ENCODE measurements at regions not wholly inside any gene's neighbourhood (a gene's known extent, or its start where the extent isn't known, plus 50 kb on each side); places are given as distances from the start of the nearest gene placed in this dataset.

DNA sequence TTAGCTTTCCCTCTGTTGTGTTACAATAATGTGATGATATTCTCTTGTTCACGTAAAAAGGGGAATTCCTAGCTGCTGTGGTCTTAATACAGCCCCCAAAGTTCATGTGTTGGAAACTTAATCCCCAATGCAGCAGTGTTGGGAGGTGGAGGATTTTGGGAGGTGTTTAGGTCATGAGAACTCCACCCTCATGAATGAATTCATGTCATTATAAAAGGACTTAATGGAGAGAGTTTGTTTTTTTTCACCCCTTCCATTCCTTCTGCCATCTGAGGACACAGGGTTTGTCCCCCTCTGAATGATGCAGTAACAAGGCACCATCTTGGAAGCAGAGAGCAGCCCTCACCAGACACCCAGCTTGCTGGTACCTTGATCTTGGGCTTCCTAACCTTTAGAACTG, 253.4 kb upstream of the DDHD1 start:
- Mint-ChIP-seq H3K9me3 (no peaks in the 10 kb centered on the region; the same call in 2 of the 3 replicates), H3K27me3 (ENCODE audit: insufficient read depth, low read depth, poor library complexity) (peaks cover 2% of the 10 kb centered on the region), H3K4me3 (no peak overlapping the region), H3K27ac (no peak overlapping the region), H3K4me1 (no peaks in the 10 kb centered on the region; the same call in 2 of the 3 replicates), H3K36me3 (ENCODE audit: low read depth) (no peaks in the 10 kb centered on the region)
- Histone ChIP-seq H3K4me3 (no peak overlapping the region), H2AFZ (no peak overlapping the region), H3F3A (replicated peaks; ENCODE audit: low read depth) (no peaks in the 10 kb centered on the region), H3K27me3 (ENCODE audit: insufficient read depth) (no peaks in the 10 kb centered on the region), H3K4me1 (ENCODE audit: insufficient read depth) (no peaks in the 10 kb centered on the region), H3K27ac (ENCODE audit: low read depth) (no peak overlapping the region), H3K36me3 (ENCODE audit: insufficient read depth) (no peaks in the 10 kb centered on the region; the same call in 1 of the 2 replicates), H3K79me2 (replicated peaks; ENCODE audit: insufficient read depth) (no peaks in the 10 kb centered on the region), H3K9me2 (ENCODE audit: insufficient read depth) (peaks cover 7% of the 10 kb centered on the region; the same call in 1 of the 2 replicates), H3K4me2 (no peak overlapping the region), H4K20me1 (replicated peaks; ENCODE audit: insufficient read depth) (no peaks in the 10 kb centered on the region)
- TF ChIP-seq EZH2 (IDR thresholded peaks at IDR 0.05; ENCODE audit: low read depth, unreplicated experiment) (no peak), POLR2AphosphoS5 (IDR thresholded peaks at IDR 0.05; ENCODE audit: low read depth) (no peak), STAT1 (IDR thresholded peaks at IDR 0.05; ENCODE audit: unreplicated experiment) (no peak), EZH2phosphoT487 (IDR thresholded peaks at IDR 0.05; ENCODE audit: unreplicated experiment) (no peak), ZNF114 (CRISPR knock-in tag; IDR thresholded peaks at IDR 0.05) (no peak)
- no peak for ATAC-seq
- DNase-seq (ENCODE audit: low spot score) = no peak

DNA sequence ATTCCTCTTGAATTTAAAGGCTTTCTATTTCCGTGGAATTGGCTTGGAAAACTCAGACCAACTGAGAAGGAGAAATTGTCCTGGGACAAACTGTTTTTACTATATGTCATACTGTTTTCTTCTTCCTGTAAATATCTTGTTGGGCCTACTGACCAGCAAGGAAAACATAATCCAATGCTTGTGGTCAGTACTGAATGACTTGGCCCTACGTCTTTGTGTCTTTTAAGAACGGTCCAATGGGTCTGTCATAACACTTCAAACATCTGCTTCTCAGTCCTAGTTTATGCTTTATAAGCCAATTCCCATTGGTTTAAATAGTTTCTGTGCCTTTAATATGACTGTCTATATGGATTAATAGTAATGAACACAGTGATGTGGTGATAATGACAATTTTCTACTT, 248.5 kb upstream of the DDHD1 start:
- Histone ChIP-seq H3F3A (replicated peaks; ENCODE audit: low read depth) (no peaks in the 10 kb centered on the region), H3K4me2 (no peak overlapping the region), H3K4me1 (ENCODE audit: insufficient read depth) (no peaks in the 10 kb centered on the region), H3K27ac (ENCODE audit: low read depth) (no peak overlapping the region), H4K20me1 (replicated peaks; ENCODE audit: insufficient read depth) (no peaks in the 10 kb centered on the region), H3K9me2 (ENCODE audit: insufficient read depth) (peaks cover 8% of the 10 kb centered on the region; the same call in 1 of the 2 replicates), H3K27me3 (ENCODE audit: insufficient read depth) (no peaks in the 10 kb centered on the region), H2AFZ (no peak overlapping the region), H3K36me3 (ENCODE audit: insufficient read depth) (no peaks in the 10 kb centered on the region), H3K4me3 (no peak overlapping the region), H3K79me2 (replicated peaks; ENCODE audit: insufficient read depth) (no peaks in the 10 kb centered on the region)
- Mint-ChIP-seq H3K9me3 (no peaks in the 10 kb centered on the region), H3K4me1 (no peaks in the 10 kb centered on the region), H3K36me3 (ENCODE audit: low read depth) (no peaks in the 10 kb centered on the region), H3K4me3 (no peak overlapping the region), H3K27ac (no peak overlapping the region), H3K27me3 (ENCODE audit: insufficient read depth, low read depth, poor library complexity) (no peaks in the 10 kb centered on the region)
- TF ChIP-seq STAT1 (IDR thresholded peaks at IDR 0.05; ENCODE audit: unreplicated experiment) (no peak), ZNF114 (CRISPR knock-in tag; IDR thresholded peaks at IDR 0.05) (no peak), ZNF331 (CRISPR knock-in tag; IDR thresholded peaks at IDR 0.05; ENCODE audit: low read depth) (no peak), EZH2 (IDR thresholded peaks at IDR 0.05; ENCODE audit: low read depth, unreplicated experiment) (no peak)
- TF ChIP-seq, protein P1, sequence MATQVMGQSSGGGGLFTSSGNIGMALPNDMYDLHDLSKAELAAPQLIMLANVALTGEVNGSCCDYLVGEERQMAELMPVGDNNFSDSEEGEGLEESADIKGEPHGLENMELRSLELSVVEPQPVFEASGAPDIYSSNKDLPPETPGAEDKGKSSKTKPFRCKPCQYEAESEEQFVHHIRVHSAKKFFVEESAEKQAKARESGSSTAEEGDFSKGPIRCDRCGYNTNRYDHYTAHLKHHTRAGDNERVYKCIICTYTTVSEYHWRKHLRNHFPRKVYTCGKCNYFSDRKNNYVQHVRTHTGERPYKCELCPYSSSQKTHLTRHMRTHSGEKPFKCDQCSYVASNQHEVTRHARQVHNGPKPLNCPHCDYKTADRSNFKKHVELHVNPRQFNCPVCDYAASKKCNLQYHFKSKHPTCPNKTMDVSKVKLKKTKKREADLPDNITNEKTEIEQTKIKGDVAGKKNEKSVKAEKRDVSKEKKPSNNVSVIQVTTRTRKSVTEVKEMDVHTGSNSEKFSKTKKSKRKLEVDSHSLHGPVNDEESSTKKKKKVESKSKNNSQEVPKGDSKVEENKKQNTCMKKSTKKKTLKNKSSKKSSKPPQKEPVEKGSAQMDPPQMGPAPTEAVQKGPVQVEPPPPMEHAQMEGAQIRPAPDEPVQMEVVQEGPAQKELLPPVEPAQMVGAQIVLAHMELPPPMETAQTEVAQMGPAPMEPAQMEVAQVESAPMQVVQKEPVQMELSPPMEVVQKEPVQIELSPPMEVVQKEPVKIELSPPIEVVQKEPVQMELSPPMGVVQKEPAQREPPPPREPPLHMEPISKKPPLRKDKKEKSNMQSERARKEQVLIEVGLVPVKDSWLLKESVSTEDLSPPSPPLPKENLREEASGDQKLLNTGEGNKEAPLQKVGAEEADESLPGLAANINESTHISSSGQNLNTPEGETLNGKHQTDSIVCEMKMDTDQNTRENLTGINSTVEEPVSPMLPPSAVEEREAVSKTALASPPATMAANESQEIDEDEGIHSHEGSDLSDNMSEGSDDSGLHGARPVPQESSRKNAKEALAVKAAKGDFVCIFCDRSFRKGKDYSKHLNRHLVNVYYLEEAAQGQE (IDR thresholded peaks at IDR 0.05; ENCODE audit: unreplicated experiment) = no peak
- ATAC-seq = no peak
- DNase-seq (ENCODE audit: low spot score) = no peak

DNA sequence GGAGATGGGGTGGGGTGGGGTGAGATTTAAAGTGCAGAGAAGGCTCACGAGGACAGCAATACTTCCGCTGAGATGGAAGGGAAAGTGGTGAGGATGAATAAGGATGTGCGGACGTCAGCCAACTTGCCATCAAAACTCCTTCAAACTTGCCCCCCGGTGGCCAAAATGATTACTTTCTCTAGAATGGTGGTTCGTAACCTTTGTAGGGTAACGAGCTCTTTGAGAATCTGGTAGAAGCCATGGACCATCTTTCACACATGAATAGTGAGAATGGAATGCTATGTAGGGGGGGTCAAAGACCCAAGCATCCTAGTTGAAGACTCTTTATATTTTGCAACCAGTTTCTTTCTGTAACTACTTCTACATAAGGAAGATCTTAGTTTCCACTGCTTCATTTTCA, 245.9 kb upstream of the DDHD1 start:
- no peaks in the 10 kb centered on the region for H3F3A ChIP-seq (replicated peaks; ENCODE audit: low read depth)
- H4K20me1 ChIP-seq (replicated peaks; ENCODE audit: insufficient read depth) = no peaks in the 10 kb centered on the region
- no peak overlapping the region for H3K4me3 ChIP-seq
- H3K4me1 Mint-ChIP-seq = no peaks in the 10 kb centered on the region
- no peak overlapping the region for H3K27ac ChIP-seq (ENCODE audit: low read depth)
- H3K27ac Mint-ChIP-seq = no peak overlapping the region
- ATAC-seq (peak; percentile 77), DNase-seq (ENCODE audit: low spot score) (peak; percentile 91)
- no peak overlapping the region for H3K4me3 Mint-ChIP-seq
- H3K36me3 ChIP-seq (ENCODE audit: insufficient read depth) = peaks cover 9% of the 10 kb centered on the region
- H3K79me2 ChIP-seq (replicated peaks; ENCODE audit: insufficient read depth) = no peaks in the 10 kb centered on the region
- no peaks in the 10 kb centered on the region for H3K4me1 ChIP-seq (ENCODE audit: insufficient read depth)
- H3K9me2 ChIP-seq (ENCODE audit: insufficient read depth) = peaks cover 5% of the 10 kb centered on the region; the same call in 1 of the 2 replicates
- H2AFZ ChIP-seq = no peak overlapping the region
- H3K27me3 Mint-ChIP-seq (ENCODE audit: insufficient read depth, low read depth, poor library complexity) = peaks cover 2% of the 10 kb centered on the region
- peaks cover 20% of the 10 kb centered on the region for H3K9me3 Mint-ChIP-seq
- H3K36me3 Mint-ChIP-seq (ENCODE audit: low read depth) = peaks cover 13% of the 10 kb centered on the region
- no peak overlapping the region for H3K4me2 ChIP-seq
- H3K27me3 ChIP-seq (ENCODE audit: insufficient read depth) = no peaks in the 10 kb centered on the region
- TF ChIP-seq JUNB (IDR thresholded peaks at IDR 0.05; ENCODE audit: unreplicated experiment) = no peak
- TF ChIP-seq EZH2 (IDR thresholded peaks at IDR 0.05; ENCODE audit: low read depth, unreplicated experiment) = no peak
- TF ChIP-seq POLR2AphosphoS5 (IDR thresholded peaks at IDR 0.05; ENCODE audit: low read depth) = no peak
- TF ChIP-seq, protein P2, sequence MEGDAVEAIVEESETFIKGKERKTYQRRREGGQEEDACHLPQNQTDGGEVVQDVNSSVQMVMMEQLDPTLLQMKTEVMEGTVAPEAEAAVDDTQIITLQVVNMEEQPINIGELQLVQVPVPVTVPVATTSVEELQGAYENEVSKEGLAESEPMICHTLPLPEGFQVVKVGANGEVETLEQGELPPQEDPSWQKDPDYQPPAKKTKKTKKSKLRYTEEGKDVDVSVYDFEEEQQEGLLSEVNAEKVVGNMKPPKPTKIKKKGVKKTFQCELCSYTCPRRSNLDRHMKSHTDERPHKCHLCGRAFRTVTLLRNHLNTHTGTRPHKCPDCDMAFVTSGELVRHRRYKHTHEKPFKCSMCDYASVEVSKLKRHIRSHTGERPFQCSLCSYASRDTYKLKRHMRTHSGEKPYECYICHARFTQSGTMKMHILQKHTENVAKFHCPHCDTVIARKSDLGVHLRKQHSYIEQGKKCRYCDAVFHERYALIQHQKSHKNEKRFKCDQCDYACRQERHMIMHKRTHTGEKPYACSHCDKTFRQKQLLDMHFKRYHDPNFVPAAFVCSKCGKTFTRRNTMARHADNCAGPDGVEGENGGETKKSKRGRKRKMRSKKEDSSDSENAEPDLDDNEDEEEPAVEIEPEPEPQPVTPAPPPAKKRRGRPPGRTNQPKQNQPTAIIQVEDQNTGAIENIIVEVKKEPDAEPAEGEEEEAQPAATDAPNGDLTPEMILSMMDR (conservative IDR thresholded peaks at IDR 0.05; ENCODE audit: low read depth in 2 of 2) = peak; percentile 58 to 61
- TF ChIP-seq EZH2phosphoT487 (IDR thresholded peaks at IDR 0.05; ENCODE audit: unreplicated experiment) = no peak
- TF ChIP-seq CREB1 (CRISPR knock-in tag; IDR thresholded peaks at IDR 0.05; ENCODE audit: low read depth) = no peak
- no peak for TF ChIP-seq ZNF114 (CRISPR knock-in tag; IDR thresholded peaks at IDR 0.05)
- no peak for TF ChIP-seq NANOG (IDR thresholded peaks at IDR 0.05; ENCODE audit: borderline replicate concordance)

Data from GM23338 (cell line).